ENCODE measurements at regions not wholly inside any gene's neighbourhood (a gene's known extent, or its start where the extent isn't known, plus 50 kb on each side); places are given as distances from the start of the nearest gene placed in this dataset.

GRCh38 chr6:50945789-50946188 is 127.1 kb downstream of the TFAP2B start:
- H3K36me3 ChIP-seq: no peaks in the 10 kb centered on the region
- no peaks in the 10 kb centered on the region for H3K27me3 ChIP-seq
- intact Hi-C loops (cut with DNase I): no loop called here
- no peak overlapping the region for H3K27ac ChIP-seq (replicated peaks in 1 of 4)
- no peaks in the 10 kb centered on the region for H3K9me3 ChIP-seq
- no peak for TF ChIP-seq CTCF (IDR thresholded peaks at IDR 0.05)
- no peak for TF ChIP-seq POLR2AphosphoS5 (IDR thresholded peaks at IDR 0.05)
- TF ChIP-seq POLR2A (IDR thresholded peaks at IDR 0.05; ENCODE audit: low read depth): no peak
- no peak for TF ChIP-seq EP300 (IDR thresholded peaks at IDR 0.05)
- no peaks in the 10 kb centered on the region for H3K4me1 ChIP-seq
- H3K4me3 ChIP-seq: no peak overlapping the region
- DNase-seq (ENCODE audit: extremely low spot score): no peak
- WGBS: 98% methylated on average over 2 of the region's 2 CpGs

- TF ChIP-seq CTCF (IDR thresholded peaks at IDR 0.05) (no peak), EP300 (IDR thresholded peaks at IDR 0.05) (no peak), POLR2A (IDR thresholded peaks at IDR 0.05; ENCODE audit: low read depth) (no peak), POLR2AphosphoS5 (IDR thresholded peaks at IDR 0.05) (no peak)
- no peaks in the 10 kb centered on the region for H3K9me3 ChIP-seq
- no peak overlapping the region for H3K27ac ChIP-seq (replicated peaks in 1 of 4)
- no peak for DNase-seq (ENCODE audit: extremely low spot score)
- no peaks in the 10 kb centered on the region for H3K27me3 ChIP-seq
- 67% methylated on average over 5 of the region's 5 CpGs for WGBS
- H3K4me3 ChIP-seq: no peak overlapping the region
- intact Hi-C loops (cut with DNase I): no loop called here
- no peaks in the 10 kb centered on the region for H3K36me3 ChIP-seq
- H3K4me1 ChIP-seq: no peaks in the 10 kb centered on the region
Observed at GRCh38 chr6:50952092-50952907, 133.6 kb downstream of the TFAP2B start.

- TF ChIP-seq POLR2AphosphoS5 (IDR thresholded peaks at IDR 0.05): no peak
- no peak for TF ChIP-seq POLR2A (IDR thresholded peaks at IDR 0.05; ENCODE audit: low read depth)
- TF ChIP-seq CTCF (IDR thresholded peaks at IDR 0.05): no peak
- no peak for TF ChIP-seq EP300 (IDR thresholded peaks at IDR 0.05)
- DNase-seq (ENCODE audit: extremely low spot score): no peak
- no peaks in the 10 kb centered on the region for H3K36me3 ChIP-seq
- no peaks in the 10 kb centered on the region for H3K4me1 ChIP-seq
- intact Hi-C loops (cut with DNase I): no loop called here
- no peak overlapping the region for H3K4me3 ChIP-seq
- 72% methylated on average over 6 of the region's 6 CpGs for WGBS
- no peaks in the 10 kb centered on the region for H3K9me3 ChIP-seq
- no peak overlapping the region for H3K27ac ChIP-seq (replicated peaks in 1 of 4)
- H3K27me3 ChIP-seq: no peaks in the 10 kb centered on the region
Observed at GRCh38 chr6:50956014-50956413, 137.3 kb downstream of the TFAP2B start.

GRCh38 chr6:50958148-50958697 is 139.6 kb downstream of the TFAP2B start:
- intact Hi-C loops (cut with DNase I): no loop called here
- 78% methylated on average over 1 of the region's 1 CpG for WGBS
- Histone ChIP-seq H3K4me1 (no peaks in the 10 kb centered on the region), H3K4me3 (no peak overlapping the region), H3K27ac (replicated peaks in 1 of 4) (no peak overlapping the region), H3K27me3 (no peaks in the 10 kb centered on the region), H3K36me3 (no peaks in the 10 kb centered on the region), H3K9me3 (no peaks in the 10 kb centered on the region)
- TF ChIP-seq POLR2AphosphoS5 (IDR thresholded peaks at IDR 0.05): no peak
- TF ChIP-seq POLR2A (IDR thresholded peaks at IDR 0.05; ENCODE audit: low read depth): no peak
- no peak for TF ChIP-seq EP300 (IDR thresholded peaks at IDR 0.05)
- no peak for TF ChIP-seq CTCF (IDR thresholded peaks at IDR 0.05)
- no peak for DNase-seq (ENCODE audit: extremely low spot score)
